Activated naive CD8-positive, alpha-beta T cell treated with anti-CD3 and anti-CD28 coated beads for 36 hours (primary cell): ENCODE measurements at regions not wholly inside any gene's neighbourhood (a gene's known extent, or its start where the extent isn't known, plus 50 kb on each side); places are given as distances from the start of the nearest gene placed in this dataset.

ENCODE experiments used
- DNase-seq: peaks from one replicate; pipeline ENCODE4 v3.0.0; 2021
- H3K27ac Mint-ChIP-seq: one replicate; pipeline ENCODE4 v1.8.0; 2022; ENCODE audit warnings: mild to moderate bottlenecking, moderate library complexity, mixed read lengths
- H3K27me3 Mint-ChIP-seq: one replicate; pipeline ENCODE4 v1.8.0; 2022; ENCODE audit warnings: mild to moderate bottlenecking, mixed read lengths
- H3K36me3 Mint-ChIP-seq: one replicate; pipeline ENCODE4 v1.8.0; 2021; ENCODE audit warnings: mild to moderate bottlenecking, mixed read lengths
- H3K4me1 Mint-ChIP-seq: one replicate; pipeline ENCODE4 v1.8.0; 2021; ENCODE audit warnings: mixed read lengths
- H3K4me3 Mint-ChIP-seq: one replicate; pipeline ENCODE4 v1.8.0; 2022; ENCODE audit warnings: mild to moderate bottlenecking, moderate library complexity, mixed read lengths
- H3K9me3 Mint-ChIP-seq: one replicate; pipeline ENCODE4 v1.8.0; 2022; ENCODE audit warnings: mixed read lengths

DNA sequence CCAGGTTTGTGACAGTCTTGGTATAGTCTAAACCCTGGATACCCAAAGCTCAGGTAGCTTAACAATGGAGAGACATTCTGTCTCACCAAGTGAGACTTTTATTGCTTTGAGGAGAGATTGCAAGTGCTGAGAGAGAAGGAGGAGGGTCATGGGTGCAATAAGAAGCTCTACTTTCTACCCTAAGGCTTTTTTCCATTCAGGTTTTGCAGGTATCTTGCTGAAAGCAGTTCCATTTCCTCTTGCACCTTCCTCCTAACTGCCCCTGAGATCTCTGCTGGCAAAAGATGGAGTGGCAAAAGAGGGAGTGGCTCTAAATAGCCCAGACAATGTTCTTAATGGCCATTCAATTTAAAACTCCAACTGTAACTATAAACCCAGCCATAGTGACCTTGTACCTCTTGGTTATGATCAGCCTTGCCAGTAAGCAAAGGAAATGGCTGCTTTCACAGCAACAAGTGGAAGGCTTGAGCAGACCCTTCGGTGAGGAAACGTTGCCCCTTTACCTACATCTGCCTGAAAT is 105.6 kb upstream of the CPEB2 start:
- Mint-ChIP-seq H3K36me3 (no peaks in the 10 kb centered on the region), H3K9me3 (no peaks in the 10 kb centered on the region), H3K27ac (no peak overlapping the region), H3K4me3 (no peak overlapping the region), H3K4me1 (no peaks in the 10 kb centered on the region), H3K27me3 (no peaks in the 10 kb centered on the region)
- DNase-seq = no peak

DNA sequence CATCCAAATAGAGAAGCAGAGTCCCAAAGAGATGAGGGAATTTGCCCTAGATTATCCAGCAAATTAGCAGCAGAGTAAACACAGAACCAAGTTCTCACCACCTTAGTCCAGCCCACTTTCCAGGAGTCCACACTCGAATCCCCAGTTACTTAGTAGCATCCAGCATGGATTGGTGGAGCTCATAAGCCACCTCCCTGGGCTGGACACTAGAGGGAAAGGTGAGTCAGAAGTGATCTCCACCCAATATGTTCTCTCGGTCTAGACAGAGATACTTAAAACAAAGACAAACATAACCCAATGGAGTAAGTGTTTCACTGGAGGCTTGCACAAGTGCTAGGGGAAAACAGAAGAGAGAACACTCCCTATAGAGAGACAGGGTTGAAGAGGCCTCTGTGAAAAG is 105.1 kb upstream of the CPEB2 start:
- Mint-ChIP-seq H3K4me1 (no peaks in the 10 kb centered on the region), H3K27me3 (no peaks in the 10 kb centered on the region), H3K36me3 (no peaks in the 10 kb centered on the region), H3K27ac (no peak overlapping the region), H3K9me3 (no peaks in the 10 kb centered on the region), H3K4me3 (no peak overlapping the region)
- no peak for DNase-seq

DNA sequence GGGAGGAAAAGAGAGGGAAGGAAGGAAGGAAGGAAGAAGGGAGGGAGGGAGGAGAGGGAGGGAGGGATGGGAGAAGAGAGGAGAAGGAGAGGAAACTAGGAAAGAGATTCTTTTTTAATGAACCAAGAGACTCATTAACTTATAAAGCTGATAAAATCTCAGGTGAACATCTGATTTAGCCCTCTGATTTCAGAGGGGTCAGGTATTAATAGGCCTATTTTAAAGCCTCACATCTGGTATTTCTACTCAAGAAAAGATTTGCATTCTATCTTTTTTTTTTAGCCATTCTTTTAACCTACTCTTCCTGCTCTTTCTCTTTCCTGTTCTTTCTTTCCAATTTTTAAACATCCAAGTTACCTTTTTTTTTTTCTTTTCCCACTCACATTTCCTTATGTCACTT is 103.3 kb upstream of the CPEB2 start:
- H3K9me3 Mint-ChIP-seq = no peaks in the 10 kb centered on the region
- peaks cover 6% of the 10 kb centered on the region for H3K27me3 Mint-ChIP-seq
- no peak overlapping the region for H3K27ac Mint-ChIP-seq
- no peaks in the 10 kb centered on the region for H3K36me3 Mint-ChIP-seq
- H3K4me1 Mint-ChIP-seq = no peaks in the 10 kb centered on the region
- no peak for DNase-seq
- no peak overlapping the region for H3K4me3 Mint-ChIP-seq

DNA sequence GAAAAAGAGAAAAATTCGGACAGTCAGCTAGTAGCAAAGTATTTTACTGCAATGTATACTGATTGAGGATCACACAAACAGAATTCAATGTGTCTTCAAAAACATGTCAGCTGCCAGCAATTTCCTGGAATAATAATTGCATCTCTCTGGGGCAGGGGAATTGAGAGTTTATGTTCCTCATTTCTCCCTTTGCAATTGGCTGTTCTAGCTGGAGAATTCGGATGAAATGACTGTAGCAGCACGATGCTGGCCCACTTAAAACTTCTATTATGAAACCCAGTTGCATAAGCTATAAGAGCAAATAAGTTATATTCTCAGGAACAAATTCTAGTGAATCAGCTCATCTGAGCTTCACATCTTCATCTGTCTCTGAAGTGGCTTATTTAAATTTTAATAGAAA is 99.9 kb upstream of the CPEB2 start:
- Mint-ChIP-seq H3K9me3 (no peaks in the 10 kb centered on the region), H3K4me3 (no peak overlapping the region), H3K27me3 (peaks cover 6% of the 10 kb centered on the region)

DNA sequence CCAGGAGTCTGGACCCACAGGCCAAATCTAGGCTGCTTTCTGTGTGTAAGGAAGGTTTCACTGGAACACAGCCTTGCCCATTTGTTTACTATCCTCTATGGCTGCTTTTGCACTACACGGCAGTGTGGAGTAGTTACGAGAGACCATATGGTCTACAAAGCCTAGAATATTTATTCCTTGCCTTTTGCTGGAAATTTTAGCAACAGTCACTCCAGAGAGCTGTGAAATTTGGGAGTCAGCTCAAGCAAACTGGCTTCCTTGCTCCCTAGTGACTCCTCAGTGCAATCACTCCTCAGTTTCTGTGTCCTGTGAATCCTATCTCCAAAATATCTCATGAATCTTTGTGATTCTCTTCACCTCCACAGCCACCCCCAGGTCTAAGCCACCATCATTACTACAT is 99.0 kb upstream of the CPEB2 start:
- no peaks in the 10 kb centered on the region for H3K9me3 Mint-ChIP-seq
- no peak overlapping the region for H3K4me3 Mint-ChIP-seq
- no peaks in the 10 kb centered on the region for H3K36me3 Mint-ChIP-seq
- no peak for DNase-seq
- H3K27me3 Mint-ChIP-seq = peaks cover 10% of the 10 kb centered on the region
- no peak overlapping the region for H3K27ac Mint-ChIP-seq
- peaks cover 8% of the 10 kb centered on the region for H3K4me1 Mint-ChIP-seq

More for the DNA sequence above, 99.9 kb upstream of the CPEB2 start:
- peaks cover 8% of the 10 kb centered on the region for H3K4me1 Mint-ChIP-seq
- DNase-seq = no peak
- no peaks in the 10 kb centered on the region for H3K36me3 Mint-ChIP-seq
- no peak overlapping the region for H3K27ac Mint-ChIP-seq

DNA sequence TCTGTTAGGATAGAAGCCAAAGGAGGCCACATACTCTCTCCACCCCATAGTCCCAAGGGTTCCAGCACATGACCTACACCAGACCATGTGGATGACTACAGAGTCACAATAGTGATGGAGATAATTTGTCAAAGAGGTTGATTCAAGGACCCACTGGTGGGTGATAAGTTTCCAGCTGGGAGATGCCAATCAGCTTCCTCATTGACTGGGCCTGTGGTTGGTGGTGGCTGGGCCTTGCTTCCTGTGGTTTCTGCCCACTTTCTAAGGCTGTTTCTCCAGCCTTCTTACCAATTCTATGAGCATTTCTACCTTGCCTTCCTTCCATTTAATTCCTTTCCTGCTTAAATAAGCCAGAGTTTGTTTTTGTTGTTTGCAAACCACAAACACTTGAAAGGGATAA is 95.5 kb upstream of the CPEB2 start:
- no peaks in the 10 kb centered on the region for H3K36me3 Mint-ChIP-seq
- no peak overlapping the region for H3K27ac Mint-ChIP-seq
- peaks cover 8% of the 10 kb centered on the region for H3K4me1 Mint-ChIP-seq
- no peak for DNase-seq
- H3K27me3 Mint-ChIP-seq = peaks cover 38% of the 10 kb centered on the region
- no peaks in the 10 kb centered on the region for H3K9me3 Mint-ChIP-seq
- no peak overlapping the region for H3K4me3 Mint-ChIP-seq

DNA sequence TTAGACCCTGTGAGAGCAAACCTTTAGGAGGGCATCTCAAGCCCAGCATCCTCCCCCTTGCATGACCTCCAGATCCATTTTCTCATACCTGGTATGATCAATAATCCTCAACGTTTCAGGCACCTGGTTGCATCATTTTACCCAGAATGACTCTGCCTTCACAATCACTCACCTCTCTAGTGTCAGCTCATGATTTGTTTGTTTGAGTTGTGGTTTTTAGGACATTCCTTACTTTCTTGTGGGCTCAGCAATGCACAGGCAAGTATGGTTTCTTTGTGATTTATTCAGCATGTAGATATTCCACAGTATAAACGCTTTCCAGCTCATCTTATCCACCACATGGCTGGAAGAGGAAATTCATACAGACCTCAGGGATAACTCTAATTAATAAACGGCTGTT is 93.6 kb upstream of the CPEB2 start:
- H3K27me3 Mint-ChIP-seq = peaks cover 41% of the 10 kb centered on the region
- peaks cover 8% of the 10 kb centered on the region for H3K4me1 Mint-ChIP-seq
- H3K36me3 Mint-ChIP-seq = no peaks in the 10 kb centered on the region
- DNase-seq = no peak
- H3K4me3 Mint-ChIP-seq = no peak overlapping the region
- no peak overlapping the region for H3K27ac Mint-ChIP-seq
- peaks cover 1% of the 10 kb centered on the region for H3K9me3 Mint-ChIP-seq

DNA sequence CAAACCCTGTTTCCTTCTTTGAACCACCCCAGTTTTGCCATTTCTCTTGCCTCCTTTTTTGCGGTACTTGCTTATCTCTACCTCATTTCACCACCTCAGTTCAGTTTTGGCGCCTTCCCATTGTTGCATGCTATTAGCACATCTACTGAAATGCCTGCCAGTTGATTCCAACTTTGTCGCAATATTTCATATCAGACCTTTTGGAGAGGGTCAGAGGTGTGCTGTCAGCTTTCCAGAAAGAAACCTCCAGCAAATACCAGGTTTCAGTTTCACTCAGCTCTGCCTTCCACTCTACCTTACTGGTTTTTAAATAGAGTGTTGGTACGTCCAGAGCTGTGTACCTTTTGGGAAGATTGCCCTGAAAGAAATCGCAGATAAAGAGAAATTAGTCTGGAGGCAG is 91.9 kb upstream of the CPEB2 start:
- peaks cover 41% of the 10 kb centered on the region for H3K27me3 Mint-ChIP-seq
- H3K36me3 Mint-ChIP-seq = no peaks in the 10 kb centered on the region
- DNase-seq = no peak
- H3K4me3 Mint-ChIP-seq = no peak overlapping the region
- peaks cover 1% of the 10 kb centered on the region for H3K9me3 Mint-ChIP-seq
- peaks cover 4% of the 10 kb centered on the region for H3K4me1 Mint-ChIP-seq
- H3K27ac Mint-ChIP-seq = no peak overlapping the region

DNA sequence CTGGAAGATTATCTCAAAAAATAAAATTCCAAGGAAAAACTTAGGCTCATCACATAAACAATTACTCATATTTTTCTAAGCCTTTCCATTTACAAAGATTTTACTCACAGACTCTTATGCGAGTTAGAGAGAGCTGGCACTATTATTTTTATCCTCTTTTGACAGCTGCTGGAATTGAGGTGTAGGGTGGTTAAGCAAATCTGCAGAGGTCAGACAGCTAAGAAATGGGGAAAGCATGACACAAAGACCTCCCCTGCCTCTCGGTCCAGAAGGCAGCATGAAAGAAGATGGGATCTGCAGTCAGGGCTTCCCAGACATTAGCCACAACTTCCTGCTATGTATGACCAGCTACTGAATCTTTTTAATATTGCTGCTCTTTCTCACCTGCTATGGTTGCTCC is 89.9 kb upstream of the CPEB2 start:
- peaks cover 1% of the 10 kb centered on the region for H3K9me3 Mint-ChIP-seq
- no peak overlapping the region for H3K4me3 Mint-ChIP-seq
- H3K27ac Mint-ChIP-seq = no peak overlapping the region
- H3K36me3 Mint-ChIP-seq = no peaks in the 10 kb centered on the region
- peaks cover 55% of the 10 kb centered on the region for H3K27me3 Mint-ChIP-seq
- no peak for DNase-seq
- no peaks in the 10 kb centered on the region for H3K4me1 Mint-ChIP-seq

DNA sequence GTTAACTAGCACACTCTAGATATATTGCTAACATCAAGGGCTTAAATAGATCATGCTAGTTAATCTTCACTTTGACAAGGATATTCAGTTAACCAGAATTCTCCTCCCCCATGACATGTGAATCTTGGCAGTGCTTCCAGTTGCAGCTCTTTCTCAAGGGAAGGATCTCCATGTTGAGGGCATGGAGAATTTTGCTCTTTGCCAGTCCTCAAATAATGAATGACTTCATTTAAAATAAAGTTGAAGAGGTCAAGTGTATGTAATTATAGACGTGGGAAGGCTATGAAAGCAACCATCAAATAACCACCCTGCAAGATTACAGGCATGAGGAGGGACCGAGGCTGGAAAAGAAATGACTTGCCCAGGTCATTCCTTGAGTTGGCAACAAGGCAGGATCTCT is 87.3 kb upstream of the CPEB2 start:
- Mint-ChIP-seq H3K9me3 (peaks cover 1% of the 10 kb centered on the region), H3K36me3 (no peaks in the 10 kb centered on the region), H3K27me3 (peaks cover 40% of the 10 kb centered on the region), H3K4me1 (no peaks in the 10 kb centered on the region), H3K4me3 (no peak overlapping the region), H3K27ac (no peak overlapping the region)
- DNase-seq = no peak

DNA sequence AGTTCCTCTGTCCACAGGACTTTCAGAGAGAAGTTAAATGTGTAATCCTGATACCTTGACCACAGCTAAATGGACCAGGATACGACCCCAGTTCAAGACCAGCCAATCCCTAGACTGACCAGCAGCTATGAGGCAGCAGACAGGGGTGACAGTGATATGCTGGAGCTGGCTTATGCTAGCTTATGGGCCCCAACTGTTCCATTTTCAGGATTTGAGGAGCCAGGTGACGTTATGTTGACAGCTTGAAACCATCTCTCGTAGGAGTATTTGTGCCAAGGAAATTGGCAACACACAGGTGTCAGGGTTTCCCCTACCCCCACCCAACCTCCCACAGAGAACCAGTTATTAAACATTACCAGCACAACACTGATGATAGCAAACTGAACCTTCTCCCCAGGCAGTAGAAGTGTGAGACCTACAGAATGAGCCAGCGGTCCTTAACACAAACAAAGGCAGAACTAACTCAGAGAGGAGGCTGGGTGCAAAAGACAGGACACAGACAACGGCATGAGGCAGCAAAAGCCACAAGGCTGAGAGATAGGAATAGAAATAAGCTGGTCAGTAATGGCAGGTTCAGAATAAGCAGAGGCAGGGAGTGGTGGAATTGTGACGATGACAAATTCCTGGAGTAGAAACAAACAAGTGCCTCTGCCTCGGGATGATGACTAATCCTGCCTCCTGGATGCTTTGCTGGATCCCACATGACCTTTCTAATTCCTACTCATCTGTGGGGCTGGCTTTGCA is 85.6 kb upstream of the CPEB2 start:
- Mint-ChIP-seq H3K4me1 (no peaks in the 10 kb centered on the region), H3K4me3 (no peak overlapping the region), H3K9me3 (peaks cover 1% of the 10 kb centered on the region), H3K27ac (no peak overlapping the region), H3K36me3 (no peaks in the 10 kb centered on the region), H3K27me3 (peaks cover 25% of the 10 kb centered on the region)
- DNase-seq = no peak

DNA sequence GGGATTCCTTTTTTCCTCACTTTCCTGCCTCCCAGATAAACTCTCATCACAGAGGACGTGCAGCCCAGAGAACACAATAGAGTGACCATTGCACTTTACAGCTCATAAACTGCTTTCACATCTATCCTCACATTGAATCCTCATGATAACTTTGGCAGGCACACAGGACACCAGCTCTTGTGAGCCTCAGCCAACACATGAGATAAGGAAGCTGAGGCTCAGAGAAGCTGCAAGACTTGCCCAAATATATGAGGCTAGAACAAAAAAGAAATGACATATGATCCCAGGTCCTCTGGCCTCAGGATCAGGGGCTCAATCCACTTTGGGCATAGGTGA is 85.0 kb upstream of the CPEB2 start:
- no peak overlapping the region for H3K27ac Mint-ChIP-seq
- H3K36me3 Mint-ChIP-seq = no peaks in the 10 kb centered on the region
- H3K4me3 Mint-ChIP-seq = no peak overlapping the region
- peaks cover 22% of the 10 kb centered on the region for H3K27me3 Mint-ChIP-seq
- H3K4me1 Mint-ChIP-seq = no peaks in the 10 kb centered on the region
- H3K9me3 Mint-ChIP-seq = peaks cover 1% of the 10 kb centered on the region
- DNase-seq = no peak

DNA sequence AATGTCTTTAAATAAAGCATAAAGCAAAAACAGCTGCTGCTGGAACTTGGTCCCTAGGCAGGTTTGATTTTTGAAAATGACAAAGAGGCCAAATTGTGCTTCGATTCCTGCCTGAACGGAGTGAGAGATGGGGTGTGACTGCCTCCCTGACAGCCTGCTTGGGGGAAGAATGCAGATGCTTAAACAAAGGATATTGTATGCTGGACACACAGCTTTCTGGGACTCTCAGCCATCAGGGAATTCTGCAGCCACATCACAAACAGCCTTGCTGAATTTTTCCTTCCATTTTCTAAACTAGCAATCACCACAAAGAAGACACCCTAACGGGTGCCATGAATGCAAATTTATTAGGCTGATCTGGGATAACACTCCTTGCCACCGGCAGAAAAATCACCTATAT is 83.9 kb upstream of the CPEB2 start:
- peaks cover 19% of the 10 kb centered on the region for H3K27me3 Mint-ChIP-seq
- no peak for DNase-seq
- H3K27ac Mint-ChIP-seq = no peak overlapping the region

DNA sequence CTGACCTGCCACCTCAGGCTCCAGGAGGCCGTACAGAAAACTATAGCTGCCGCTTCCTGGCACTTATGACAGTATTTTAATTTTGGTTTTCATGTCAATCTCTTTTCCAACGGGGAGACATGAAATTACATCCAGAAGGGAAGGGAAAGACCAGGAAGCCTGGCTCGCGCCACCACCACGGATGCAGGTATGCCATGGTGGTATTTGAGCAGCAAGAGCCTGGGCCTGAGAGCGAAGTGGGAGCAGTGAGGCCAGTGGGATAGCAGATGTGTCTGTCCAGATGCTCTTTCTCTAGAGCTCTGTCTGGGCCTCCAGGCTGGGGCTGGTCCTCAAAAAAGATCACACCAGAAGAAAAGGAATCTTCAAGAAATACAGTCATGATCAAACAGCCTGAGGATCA is 82.5 kb upstream of the CPEB2 start:
- H3K4me3 Mint-ChIP-seq = no peak overlapping the region

More for the DNA sequence above, 83.9 kb upstream of the CPEB2 start:
- Mint-ChIP-seq H3K36me3 (no peaks in the 10 kb centered on the region), H3K4me3 (no peak overlapping the region), H3K4me1 (no peaks in the 10 kb centered on the region), H3K9me3 (peaks cover under 1% of the 10 kb centered on the region)

DNA sequence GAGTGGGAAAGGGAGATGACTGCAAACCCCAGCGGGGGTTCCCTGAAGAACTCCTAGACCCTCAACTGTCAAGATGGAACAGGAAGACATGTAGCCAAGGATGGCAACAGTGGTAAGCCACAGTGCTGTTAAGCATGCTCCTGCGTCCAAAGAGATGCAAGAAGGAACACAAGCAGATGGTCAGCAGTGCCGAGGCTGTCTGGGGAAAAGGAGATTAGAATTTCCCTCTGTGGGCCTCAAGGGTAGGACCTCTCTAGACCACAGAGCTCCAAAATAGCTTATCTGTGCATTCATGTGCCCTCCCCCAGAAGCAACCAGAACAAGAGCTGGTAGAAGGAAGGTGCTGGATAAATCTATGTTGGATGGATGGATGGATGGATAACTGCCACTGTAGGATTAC is 82.0 kb upstream of the CPEB2 start:
- Mint-ChIP-seq H3K27me3 (peaks cover 18% of the 10 kb centered on the region), H3K4me1 (no peaks in the 10 kb centered on the region), H3K9me3 (no peaks in the 10 kb centered on the region), H3K27ac (no peak overlapping the region), H3K4me3 (no peak overlapping the region), H3K36me3 (no peaks in the 10 kb centered on the region)
- DNase-seq = no peak

More for the DNA sequence above, 82.5 kb upstream of the CPEB2 start:
- H3K27ac Mint-ChIP-seq = no peak overlapping the region
- H3K27me3 Mint-ChIP-seq = peaks cover 19% of the 10 kb centered on the region
- H3K36me3 Mint-ChIP-seq = no peaks in the 10 kb centered on the region
- DNase-seq = no peak
- H3K9me3 Mint-ChIP-seq = no peaks in the 10 kb centered on the region
- no peaks in the 10 kb centered on the region for H3K4me1 Mint-ChIP-seq

DNA sequence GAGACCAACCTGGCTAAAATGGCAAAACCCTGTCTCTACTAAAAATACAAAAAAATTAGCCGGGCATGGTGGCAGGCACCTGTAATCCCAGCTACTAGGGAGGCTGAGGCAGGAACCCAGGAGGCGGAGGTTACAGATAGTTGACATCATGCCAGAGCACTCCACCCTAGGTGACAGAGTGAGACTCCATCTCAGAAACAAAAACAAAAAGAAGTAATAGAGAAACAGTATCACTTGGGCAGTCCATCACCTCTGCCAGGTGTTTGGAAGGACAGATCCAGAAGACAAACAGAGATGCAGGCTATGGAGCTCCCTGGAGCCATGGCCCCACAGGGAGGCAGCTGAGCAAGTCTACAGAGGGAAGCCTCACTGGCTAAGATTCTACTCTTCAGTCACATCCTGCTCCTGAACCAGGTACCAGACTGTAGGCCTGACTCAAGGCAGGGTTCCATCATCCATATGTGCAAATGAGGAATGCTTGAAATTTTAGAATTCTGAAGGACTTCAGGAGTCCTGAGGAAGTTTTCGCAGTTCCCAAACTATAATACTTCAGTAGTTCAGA is 81.4 kb upstream of the CPEB2 start:
- H3K4me1 Mint-ChIP-seq = no peaks in the 10 kb centered on the region
- H3K9me3 Mint-ChIP-seq = no peaks in the 10 kb centered on the region
- peaks cover 16% of the 10 kb centered on the region for H3K27me3 Mint-ChIP-seq
- H3K27ac Mint-ChIP-seq = no peak overlapping the region
- DNase-seq = no peak
- H3K36me3 Mint-ChIP-seq = no peaks in the 10 kb centered on the region
- no peak overlapping the region for H3K4me3 Mint-ChIP-seq
